Endothelial cell of umbilical vein (primary cell): ENCODE measurements at regions not wholly inside any gene's neighbourhood (a gene's known extent, or its start where the extent isn't known, plus 50 kb on each side); places are given as distances from the start of the nearest gene placed in this dataset.

ENCODE experiments used
- BruUV-seq: library from RNA; stranded (reverse); fragments of 400-500 nt; replicated peaks from 2 replicates; lab custom pipeline; 2021; lab: Mats Ljungman, UMichigan
- CTCF ChIA-PET: fragments of 300-600, 350-600 bp; sonication (Branson Sonifier 250); formaldehyde crosslinking; loops from one replicate; lab custom pipeline; 2021; ENCODE audit warnings: antibody characterized with exemption, inconsistent platforms; lab: Charles Lee
- POLR2A ChIA-PET: fragments of 300-600, 350-600 bp; sonication (Branson Sonifier 250); formaldehyde crosslinking; loops from one replicate; lab custom pipeline; 2021; ENCODE audit warnings: antibody characterized with exemption, inconsistent platforms; lab: Charles Lee
- DNase-seq: peaks from one replicate; pipeline ENCODE4 v3.0.0-alpha.2; 2011; ENCODE audit warnings: low read depth, low spot score
- FAIRE-seq: peaks from 2 replicates; lab custom pipeline; 2011; peaks lifted over from hg19 to GRCh38; lab: Jason Lieb, UNC
- H2AFZ ChIP-seq: 2 replicates; pipeline ENCODE4 v1.6.0; 2012; ENCODE audit warnings: low read depth, low read length, control low read depth, inconsistent platforms
- H3K27ac ChIP-seq: 2 replicates; pipeline ENCODE4 v1.5.1; 2011; ENCODE audit warnings: low read depth, mild to moderate bottlenecking, control low read depth, low read length, moderate library complexity; ENCODE audit not compliant: insufficient read depth
- H3K27me3 ChIP-seq, 2 experiments: 2 replicates each; pipeline versions ENCODE4 v1.6.0 to v1.6.1; 2011; ENCODE audit warnings: low read length in 2 of 2, mixed read lengths in 1 of 2; ENCODE audit not compliant: control insufficient read depth in 2 of 2, insufficient read depth in 2 of 2
- H3K36me3 ChIP-seq, 2 experiments: 2 replicates in 1 of 2; 3 replicates in 1 of 2; pipeline ENCODE4 v1.5.1; 2011; ENCODE audit warnings: low read length in 2 of 2, mild to moderate bottlenecking in 1 of 2, moderate library complexity in 1 of 2; ENCODE audit not compliant: control insufficient read depth in 2 of 2, insufficient read depth in 2 of 2; ENCODE audit errors: extremely low read depth in 1 of 2
- H3K4me1 ChIP-seq: 3 replicates; pipeline ENCODE4 v1.5.1; 2011; ENCODE audit warnings: mild to moderate bottlenecking, low read length; ENCODE audit not compliant: control insufficient read depth, insufficient read depth; ENCODE audit errors: extremely low read depth
- H3K4me2 ChIP-seq: 2 replicates; pipeline ENCODE4 v1.6.1; 2011; ENCODE audit warnings: low read length, control low read depth, mixed read lengths; ENCODE audit not compliant: insufficient read depth
- H3K4me3 ChIP-seq, 3 experiments: fragments of 200-600 bp in 1 of 3; sonication (generic), shearing (Covaris generic) in 1 of 3; replicated peaks in 1 of 3; 2 replicates each; pipeline ENCODE4 v1.5.1; 2011 to 2016; ENCODE audit warnings: control low read depth in 3 of 3, low read length in 3 of 3, mild to moderate bottlenecking in 2 of 3, inconsistent platforms in 1 of 3, low read depth in 1 of 3, moderate library complexity in 1 of 3; ENCODE audit not compliant: insufficient read depth in 1 of 3
- H3K79me2 ChIP-seq: 2 replicates; pipeline ENCODE4 v1.6.0; 2012; ENCODE audit warnings: low read length, inconsistent platforms; ENCODE audit not compliant: control insufficient read depth, insufficient read depth
- H3K9ac ChIP-seq: replicated peaks from 2 replicates; pipeline ENCODE3; 2011; ENCODE audit warnings: low read length, control low read depth; ENCODE audit not compliant: insufficient read depth; ENCODE audit errors: extremely low read depth
- H3K9me1 ChIP-seq: replicated peaks from 3 replicates; pipeline ENCODE4 v1.6.0; 2011; ENCODE audit warnings: mild to moderate bottlenecking, low read length; ENCODE audit not compliant: control insufficient read depth, insufficient read depth; ENCODE audit errors: extremely low read depth
- H3K9me3 ChIP-seq: replicated peaks from 2 replicates; pipeline ENCODE4 v1.5.1; 2012; ENCODE audit warnings: low read length, inconsistent platforms; ENCODE audit not compliant: control insufficient read depth, insufficient read depth
- H4K20me1 ChIP-seq: replicated peaks from 2 replicates; pipeline ENCODE3; 2011; ENCODE audit warnings: mild to moderate bottlenecking, low read length; ENCODE audit not compliant: control insufficient read depth, insufficient read depth; ENCODE audit errors: extremely low read depth
- EZH2 ChIP-seq: IDR thresholded peaks from 2 replicates; pipeline ENCODE4 v1.6.1; 2012; ENCODE audit warnings: borderline replicate concordance, low read depth, mild to moderate bottlenecking, moderate library complexity, low read length, inconsistent platforms; ENCODE audit not compliant: severe bottlenecking
- FOS ChIP-seq: IDR thresholded peaks from 2 replicates; pipeline ENCODE4 v1.6.1; 2011; ENCODE audit warnings: mild to moderate bottlenecking, low read length, moderate library complexity, borderline replicate concordance; ENCODE audit not compliant: insufficient read depth
- GATA2 ChIP-seq: IDR thresholded peaks from 2 replicates; pipeline ENCODE4 v1.7.0; 2011; ENCODE audit warnings: low read depth, mild to moderate bottlenecking, moderate library complexity, mixed read lengths, low read length; ENCODE audit not compliant: insufficient read length, insufficient read depth
- JUN ChIP-seq: IDR thresholded peaks from 2 replicates; pipeline ENCODE4 v1.6.1; 2011; ENCODE audit warnings: borderline replicate concordance, low read depth; ENCODE audit not compliant: insufficient read length, insufficient read depth
- MYC ChIP-seq: IDR thresholded peaks from one replicate; pipeline ENCODE4 v1.6.1; 2011; ENCODE audit warnings: mild to moderate bottlenecking, low read depth, low read length
- POLR2A ChIP-seq: IDR thresholded peaks from 2 replicates; pipeline ENCODE4 v1.6.1; 2012; ENCODE audit warnings: low read depth, mild to moderate bottlenecking, control low read depth, low read length
- POLR2AphosphoS5 ChIP-seq: IDR thresholded peaks from 2 replicates; pipeline ENCODE4 v1.6.1; 2012; ENCODE audit warnings: low read depth, mild to moderate bottlenecking, control low read depth, low read length, moderate library complexity; ENCODE audit not compliant: insufficient read depth
- dilution Hi-C: fragments of 300-500 bp; cut with MboI; formaldehyde crosslinking; loops from one replicate; pipeline ENCODE4 v1.15.0; 2019; ENCODE audit warnings: low sequenced_read_pairs; ENCODE audit not compliant: extremely low pct_ligation_motif_present
- intact Hi-C: fragments of 100-400 bp; cut with micrococcal nuclease; formaldehyde crosslinking; loops from one replicate; pipeline ENCODE4 v1.10.0; 2022
- TF ChIP-seq, protein P1 (sequence below), 2 donors: IDR thresholded peaks; 1 replicate in 1 of 2; 2 replicates in 1 of 2; pipeline ENCODE4 v1.5.1; 2011; ENCODE audit warnings: low read length in 2 of 2, mild to moderate bottlenecking in 2 of 2, moderate library complexity in 2 of 2, control low read depth in 1 of 2, inconsistent platforms in 1 of 2, low read depth in 1 of 2; ENCODE audit not compliant: insufficient read depth in 1 of 2; ENCODE audit errors: extremely low read depth in 1 of 2
- TF ChIP-seq, protein P2 (sequence below): IDR thresholded peaks from 2 replicates; pipeline ENCODE4 v1.6.1; 2011; ENCODE audit not compliant: insufficient read depth, insufficient read length

GRCh38 chr12:58530742-58531062 is 389.6 kb downstream of the LRIG3 start:
- Histone ChIP-seq H2AFZ (no peak overlapping the region), H3K27ac (no peak overlapping the region)
- no TSS peak for BruUV-seq

More at GRCh38 chr12:58530742-58531062, 389.6 kb downstream of the LRIG3 start:
- Histone ChIP-seq H3K4me3 (no peak overlapping the region), H3K9me3 (no peaks in the 10 kb centered on the region), H3K4me1 (peaks cover 16% of the 10 kb centered on the region), H3K4me2 (no peak overlapping the region), H3K27me3 (no peaks in the 10 kb centered on the region), H4K20me1 (no peaks in the 10 kb centered on the region), H3K9me1 (no peaks in the 10 kb centered on the region), H3K79me2 (no peaks in the 10 kb centered on the region), H3K9ac (no peak overlapping the region), H3K36me3 (no peaks in the 10 kb centered on the region)
- TF ChIP-seq FOS (no peak), MYC (no peak), GATA2 (no peak), JUN (no peak), POLR2AphosphoS5 (no peak), EZH2 (no peak), POLR2A (no peak)
- TF ChIP-seq, protein P1, sequence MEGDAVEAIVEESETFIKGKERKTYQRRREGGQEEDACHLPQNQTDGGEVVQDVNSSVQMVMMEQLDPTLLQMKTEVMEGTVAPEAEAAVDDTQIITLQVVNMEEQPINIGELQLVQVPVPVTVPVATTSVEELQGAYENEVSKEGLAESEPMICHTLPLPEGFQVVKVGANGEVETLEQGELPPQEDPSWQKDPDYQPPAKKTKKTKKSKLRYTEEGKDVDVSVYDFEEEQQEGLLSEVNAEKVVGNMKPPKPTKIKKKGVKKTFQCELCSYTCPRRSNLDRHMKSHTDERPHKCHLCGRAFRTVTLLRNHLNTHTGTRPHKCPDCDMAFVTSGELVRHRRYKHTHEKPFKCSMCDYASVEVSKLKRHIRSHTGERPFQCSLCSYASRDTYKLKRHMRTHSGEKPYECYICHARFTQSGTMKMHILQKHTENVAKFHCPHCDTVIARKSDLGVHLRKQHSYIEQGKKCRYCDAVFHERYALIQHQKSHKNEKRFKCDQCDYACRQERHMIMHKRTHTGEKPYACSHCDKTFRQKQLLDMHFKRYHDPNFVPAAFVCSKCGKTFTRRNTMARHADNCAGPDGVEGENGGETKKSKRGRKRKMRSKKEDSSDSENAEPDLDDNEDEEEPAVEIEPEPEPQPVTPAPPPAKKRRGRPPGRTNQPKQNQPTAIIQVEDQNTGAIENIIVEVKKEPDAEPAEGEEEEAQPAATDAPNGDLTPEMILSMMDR (IDR thresholded peaks at IDR 0.05; ENCODE audit: extremely low read depth in 1 of 2, insufficient read depth in 1 of 2, low read depth in 1 of 2, low read length in 2 of 2) = no peak
- TF ChIP-seq, protein P2, sequence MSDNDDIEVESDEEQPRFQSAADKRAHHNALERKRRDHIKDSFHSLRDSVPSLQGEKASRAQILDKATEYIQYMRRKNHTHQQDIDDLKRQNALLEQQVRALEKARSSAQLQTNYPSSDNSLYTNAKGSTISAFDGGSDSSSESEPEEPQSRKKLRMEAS = no peak
- DNase-seq (no peak), FAIRE-seq (no peak)
- POLR2A ChIA-PET = no interaction called here
- intact Hi-C loops = no loop called here
- CTCF ChIA-PET = interaction anchor here (1.6 kb wide), 1 partner anchor 9 kb away, joined by 3 read pairs; no protein-coding TSS in a partner anchor
- dilution Hi-C loops = no loop called here
